LoVo (cell line): ENCODE measurements at regions not wholly inside any gene's neighbourhood (a gene's known extent, or its start where the extent isn't known, plus 50 kb on each side); places are given as distances from the start of the nearest gene placed in this dataset.
"Not testable (repeated sequence)": the region's sequence is repeated elsewhere in the genome, so short reads cannot be mapped to it uniquely, and the experiment has no call there.

Source experiments
- DNase-seq: peaks from one replicate; pipeline ENCODE4 v3.0.0-alpha.2; 2016; ENCODE audit warnings: low spot score

GRCh38 chr5:53160895-53161294 is 51.3 kb upstream of the MOCS2 start:
- DNase-seq: no peak

GRCh38 chr5:53161876-53162275 is 52.3 kb upstream of the MOCS2 start:
- DNase-seq: no peak

- no peak for DNase-seq
These were observed 55.1 kb upstream of the MOCS2 start for GRCh38 chr5:53164478-53165165.

DNA sequence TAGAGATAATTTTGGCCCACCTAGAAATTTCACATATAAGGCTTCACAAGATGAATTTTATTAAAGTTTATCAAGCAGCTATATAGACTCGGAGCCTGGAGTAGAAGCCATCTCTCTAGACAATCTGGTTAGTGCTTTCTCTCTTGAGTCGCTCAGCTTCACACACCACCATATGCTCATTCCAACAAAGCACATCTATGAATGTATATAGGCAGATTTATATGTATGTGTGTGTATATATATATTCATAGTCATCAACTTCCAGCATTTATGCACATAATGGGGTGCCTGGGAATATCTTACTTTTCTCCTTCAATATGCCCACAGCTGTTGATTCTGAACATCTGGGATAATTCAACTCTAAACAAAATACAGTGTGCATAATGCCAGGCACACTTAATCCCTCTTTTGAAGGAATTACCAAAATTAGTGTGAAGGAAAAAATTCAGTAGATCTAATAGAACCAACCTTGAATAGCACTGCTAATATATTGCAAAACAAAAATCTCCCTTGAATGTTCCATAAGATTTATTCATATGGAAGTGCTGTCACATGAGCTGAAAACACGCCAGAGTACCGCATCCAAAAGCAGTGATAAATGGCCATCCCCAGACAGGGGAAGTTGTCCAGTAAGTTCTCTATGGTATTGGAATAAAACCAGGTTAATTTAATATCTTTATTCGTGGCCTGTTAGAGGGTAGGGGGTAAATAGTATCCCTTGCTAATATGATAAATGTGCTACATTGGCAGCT is 56.0 kb upstream of the MOCS2 start:
- no peak for DNase-seq

- DNase-seq: no peak
These were observed 56.6 kb upstream of the MOCS2 start for GRCh38 chr5:53166183-53166495.

GRCh38 chr5:53167836-53168235 is 58.3 kb upstream of the MOCS2 start:
- DNase-seq: no peak

- DNase-seq: no peak
These were observed 60.4 kb upstream of the MOCS2 start for GRCh38 chr5:53169933-53170332.

- DNase-seq: peak; percentile 44
These were observed 61.3 kb upstream of the MOCS2 start for GRCh38 chr5:53170746-53171349.

DNA sequence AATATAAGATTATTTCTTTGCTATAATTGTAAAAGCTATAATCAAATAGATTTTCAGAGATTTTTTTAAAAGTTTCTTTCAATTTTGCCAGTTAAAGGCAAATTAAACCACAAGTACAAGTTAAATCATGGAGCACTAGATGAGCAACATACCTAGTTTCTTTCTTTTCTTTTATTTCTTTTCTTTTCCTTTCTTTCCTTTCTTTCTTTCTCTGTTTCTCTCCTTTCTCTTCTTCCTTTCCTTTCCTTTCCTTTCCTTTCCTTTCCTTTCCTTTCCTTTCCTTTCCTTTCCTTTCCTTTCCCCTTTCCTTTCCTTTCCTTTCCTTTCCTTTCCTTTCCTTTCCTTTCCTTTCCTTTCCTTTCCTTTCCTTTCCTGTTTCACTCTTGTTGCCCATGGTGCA is 62.5 kb upstream of the MOCS2 start:
- DNase-seq: not testable (repeated sequence)

DNA sequence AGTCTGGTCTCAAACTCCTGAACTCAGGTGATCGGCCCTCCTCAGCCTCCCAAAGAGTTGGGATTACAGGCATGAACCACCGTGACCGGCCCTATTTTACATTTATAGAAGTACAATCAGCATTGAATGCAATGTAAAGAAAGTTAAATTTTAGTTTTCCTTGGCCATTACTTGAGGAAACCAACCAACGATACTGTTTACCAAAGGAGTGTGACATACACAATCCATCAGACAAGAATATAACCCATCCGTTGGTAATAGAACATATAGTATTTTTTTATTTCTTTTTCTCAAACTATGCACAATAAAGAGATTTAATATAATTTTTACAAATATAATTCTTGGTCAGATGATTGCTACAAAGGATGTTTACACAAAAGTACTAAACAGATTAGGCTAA is 63.1 kb upstream of the MOCS2 start:
- DNase-seq: no peak

DNA sequence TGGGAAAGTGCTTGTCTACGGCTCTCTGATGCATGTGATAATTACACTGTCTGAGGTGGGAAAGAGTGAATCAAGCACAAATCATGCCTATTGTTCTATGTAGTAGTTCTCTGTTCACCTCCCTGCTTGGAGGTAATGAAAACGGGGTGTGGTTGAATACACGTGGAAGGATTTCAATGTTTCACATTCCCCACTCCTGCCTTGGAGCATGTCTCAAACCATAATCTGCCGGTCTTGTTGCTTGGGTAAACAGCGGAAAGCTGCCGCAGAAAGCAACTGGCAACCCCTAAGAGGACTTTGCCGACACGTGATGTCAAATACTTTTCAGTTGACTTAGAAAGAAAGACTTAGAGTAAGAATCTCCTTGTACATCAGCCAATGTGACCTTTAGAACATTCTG is 63.5 kb upstream of the MOCS2 start:
- DNase-seq: no peak

- DNase-seq: no peak
These were observed 69.3 kb upstream of the MOCS2 start for GRCh38 chr5:53178830-53179229.

DNA sequence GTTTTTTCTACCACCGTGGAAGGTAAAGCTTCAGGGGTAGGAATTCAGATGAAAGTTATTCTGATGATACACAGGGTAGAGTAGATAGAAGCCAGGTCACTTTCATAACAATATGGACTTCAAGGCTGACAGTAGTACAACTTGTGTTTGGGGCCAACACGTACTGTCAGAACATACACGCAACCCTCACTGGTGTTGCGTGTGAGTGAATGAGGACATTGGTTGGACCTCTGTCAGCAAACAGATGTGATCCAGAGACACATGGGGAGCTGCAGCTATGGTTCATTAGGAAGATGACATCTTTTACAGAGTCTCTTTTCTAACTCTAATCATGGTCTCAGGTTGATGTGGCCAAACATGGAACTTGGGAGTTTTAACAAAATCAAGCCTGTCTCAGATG is 70.1 kb upstream of the MOCS2 start:
- no peak for DNase-seq

GRCh38 chr5:53180538-53180937 is 71.0 kb upstream of the MOCS2 start:
- DNase-seq: no peak

- no peak for DNase-seq
These were observed 71.4 kb upstream of the MOCS2 start for GRCh38 chr5:53180991-53181390.

DNA sequence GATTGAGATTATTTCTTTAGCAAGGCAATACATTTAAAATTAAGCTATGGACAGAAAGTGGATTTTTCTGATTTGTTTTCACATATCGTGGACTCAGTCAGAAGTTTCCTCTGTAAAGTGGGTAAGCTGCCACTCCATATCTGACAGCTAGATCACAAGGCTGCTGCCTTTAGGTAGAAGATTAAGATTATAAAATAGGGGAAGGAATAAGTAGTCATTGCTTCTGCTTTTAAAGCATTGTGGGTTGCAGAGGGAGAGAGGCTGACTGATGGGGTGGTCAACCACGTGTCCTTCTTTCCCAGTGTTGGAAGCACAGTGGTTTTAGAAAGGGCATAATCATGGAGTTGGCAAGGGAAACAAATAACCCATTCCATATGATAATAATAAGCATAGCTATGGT is 74.3 kb upstream of the MOCS2 start:
- no peak for DNase-seq

DNA sequence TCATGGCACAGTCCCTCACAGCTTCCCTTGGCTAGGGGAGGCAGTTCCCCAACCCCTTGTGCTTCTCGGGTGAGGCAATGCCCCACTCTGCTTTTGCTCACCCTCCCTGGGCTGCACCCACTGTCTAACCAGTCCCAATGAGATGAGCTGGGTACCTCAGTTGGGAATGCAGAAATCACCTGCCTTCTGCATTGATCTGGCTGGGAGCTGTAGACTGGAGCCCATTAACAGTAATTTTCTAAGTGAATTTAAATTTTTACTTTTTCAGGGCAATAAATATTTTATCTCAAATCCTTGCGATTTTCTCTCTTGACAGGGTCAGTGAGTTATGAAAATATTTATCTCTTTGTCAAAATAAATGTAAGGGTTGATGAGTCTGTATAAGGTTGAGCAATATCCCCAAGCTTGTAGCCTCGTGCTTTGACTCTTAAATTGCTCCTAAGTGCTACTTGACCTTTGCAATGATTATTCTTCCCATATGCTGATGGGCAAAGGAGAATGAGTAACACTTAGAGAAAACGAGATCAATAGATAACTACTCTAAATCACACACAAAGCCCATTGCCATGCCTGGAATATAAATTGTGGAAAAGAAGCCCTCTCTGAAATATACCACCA is 82.1 kb upstream of the MOCS2 start:
- DNase-seq: no peak

DNA sequence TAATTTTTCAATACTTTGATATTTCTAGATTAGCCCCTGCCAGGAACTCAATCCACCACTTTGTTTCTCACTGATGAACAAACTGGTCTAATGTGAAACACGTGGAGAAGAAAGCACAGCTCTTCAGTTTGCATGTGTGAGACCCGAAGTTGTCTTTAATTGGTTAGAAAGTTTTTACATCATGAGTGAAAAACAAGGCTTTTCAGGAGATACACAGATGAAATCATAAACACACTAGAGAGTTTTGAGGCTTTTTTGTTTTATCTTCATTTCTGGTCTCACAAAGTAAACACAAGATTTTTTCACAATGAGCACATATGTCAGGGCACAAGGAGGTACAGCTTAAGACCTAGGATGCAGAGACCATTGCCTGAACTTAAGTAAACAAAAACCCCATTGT is 84.5 kb upstream of the MOCS2 start:
- no peak for DNase-seq

DNA sequence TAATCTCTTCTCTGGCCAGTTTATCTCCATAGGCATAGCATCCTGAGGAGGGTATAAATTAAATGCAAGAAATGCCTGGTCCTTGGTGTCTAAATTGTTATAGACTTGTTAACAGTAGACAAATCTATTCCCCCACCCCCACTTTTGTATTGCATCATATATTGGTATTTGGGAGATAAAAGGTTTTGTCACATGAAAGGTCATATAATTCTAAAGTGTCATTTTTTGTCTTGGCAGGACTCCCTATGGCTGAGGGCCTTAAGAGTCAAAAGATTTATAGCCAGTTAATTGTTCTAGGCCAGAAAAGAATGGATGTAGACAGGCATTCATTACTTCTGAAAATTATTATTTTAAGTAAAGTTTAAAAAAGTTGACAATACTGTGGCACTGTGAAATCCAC is 90.3 kb upstream of the MOCS2 start:
- DNase-seq: no peak

GRCh38 chr5:53200306-53200705 is 90.7 kb upstream of the MOCS2 start:
- DNase-seq: no peak

DNA sequence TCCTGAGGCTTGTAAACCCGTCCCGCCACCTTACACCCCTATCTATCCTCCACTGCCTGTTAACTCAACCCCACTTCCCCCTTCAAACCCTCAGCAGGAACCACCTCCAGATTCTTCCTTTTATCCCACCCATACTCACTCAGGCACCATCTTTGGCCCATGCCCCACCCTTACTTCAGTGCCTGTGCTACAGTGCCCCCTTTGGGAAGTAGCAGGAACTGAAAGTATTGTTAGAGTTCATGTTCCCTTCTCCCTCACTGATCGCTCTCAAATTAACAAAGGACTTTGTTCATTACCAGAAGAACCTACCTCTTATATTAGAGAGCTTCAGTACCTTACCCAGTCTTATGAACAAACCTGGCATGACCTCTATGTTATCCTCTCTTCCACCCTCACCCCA is 92.2 kb upstream of the MOCS2 start:
- no peak for DNase-seq

GRCh38 chr5:53206562-53206961 is 97.0 kb upstream of the MOCS2 start:
- DNase-seq: no peak

- DNase-seq: no peak
These were observed 102.2 kb upstream of the MOCS2 start for GRCh38 chr5:53211799-53212198.
